GM12891 (cell line): ENCODE measurements at regions not wholly inside any gene's neighbourhood (a gene's known extent, or its start where the extent isn't known, plus 50 kb on each side); places are given as distances from the start of the nearest gene placed in this dataset.

Experiments used
- POLR2A ChIP-seq: IDR thresholded peaks from 2 replicates; pipeline ENCODE4 v1.6.1; 2011; ENCODE audit warnings: low read depth, low read length, control low read depth
- POLR2AphosphoS5 ChIP-seq: IDR thresholded peaks from 2 replicates; pipeline ENCODE4 v1.6.1; 2011; ENCODE audit warnings: low read depth, low read length, control low read depth
- TAF1 ChIP-seq: IDR thresholded peaks from 2 replicates; pipeline ENCODE4 v1.6.1; 2011; ENCODE audit warnings: low read depth, low read length, control low read depth

DNA sequence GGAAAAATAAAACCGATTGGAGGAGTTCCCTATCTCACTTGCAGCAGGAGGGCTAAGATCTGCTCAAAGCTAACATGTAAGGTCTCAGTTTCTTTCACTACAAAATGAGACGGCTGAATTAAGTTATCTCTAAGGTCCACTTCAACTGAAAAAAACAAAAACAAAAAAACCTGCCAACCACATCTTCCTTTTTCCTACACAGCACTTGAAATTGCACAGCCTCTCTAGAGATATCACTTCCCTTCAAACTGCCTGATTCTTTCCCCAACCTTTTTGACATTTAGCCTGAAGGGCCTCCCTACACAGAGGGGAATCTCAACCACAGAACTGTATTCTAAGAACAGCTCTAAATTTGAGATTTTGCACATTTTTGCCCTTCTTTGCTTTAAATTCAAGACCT lies 227.9 kb upstream of the TARS1 start:
- TF ChIP-seq POLR2AphosphoS5 = no peak
- no peak for TF ChIP-seq TAF1
- no peak for TF ChIP-seq POLR2A
